H9 (cell line): ENCODE measurements at regions not wholly inside any gene's neighbourhood (a gene's known extent, or its start where the extent isn't known, plus 50 kb on each side); places are given as distances from the start of the nearest gene placed in this dataset.

ENCODE experiments used
- DNase-seq: peaks from one replicate; pipeline ENCODE4 v3.0.0-alpha.2; 2017
- H2AFZ ChIP-seq: one replicate; pipeline ENCODE4 v1.6.1; 2013; ENCODE audit warnings: mild to moderate bottlenecking, low read length, control low read depth, moderate library complexity
- H2AK5ac ChIP-seq: 2 replicates; pipeline ENCODE4 v1.6.1; 2013; ENCODE audit warnings: low read length, control low read depth, mixed read lengths; ENCODE audit not compliant: insufficient read length
- H2BK120ac ChIP-seq: one replicate; pipeline ENCODE4 v1.6.1; 2013; ENCODE audit warnings: low read depth, mild to moderate bottlenecking, low read length, control low read depth, inconsistent platforms; ENCODE audit not compliant: poor library complexity, severe bottlenecking
- H2BK12ac ChIP-seq: 2 replicates; pipeline ENCODE4 v1.6.1; 2013; ENCODE audit warnings: low read length, control low read depth, mixed read lengths, low read depth; ENCODE audit not compliant: insufficient read length
- H2BK15ac ChIP-seq: 2 replicates; pipeline ENCODE4 v1.6.1; 2013; ENCODE audit warnings: low read depth, low read length, control low read depth
- H2BK20ac ChIP-seq: one replicate; pipeline ENCODE4 v1.6.1; 2013; ENCODE audit warnings: low read depth, mild to moderate bottlenecking, low read length, control low read depth, inconsistent platforms; ENCODE audit not compliant: poor library complexity, severe bottlenecking
- H2BK5ac ChIP-seq: 2 replicates; pipeline ENCODE4 v1.6.1; 2013; ENCODE audit warnings: low read length, control low read depth, mixed read lengths; ENCODE audit not compliant: insufficient read length
- H3K14ac ChIP-seq: 2 replicates; pipeline ENCODE4 v1.6.1; 2013; ENCODE audit warnings: low read length, control low read depth; ENCODE audit not compliant: insufficient read depth
- H3K18ac ChIP-seq: 2 replicates; pipeline ENCODE4 v1.6.1; 2013; ENCODE audit warnings: low read depth, mild to moderate bottlenecking, mixed read lengths, low read length, control low read depth; ENCODE audit not compliant: insufficient read length
- H3K23ac ChIP-seq: 2 replicates; pipeline ENCODE4 v1.6.1; 2013; ENCODE audit warnings: low read length, control low read depth, mixed read lengths, low read depth; ENCODE audit not compliant: insufficient read length
- H3K23me2 ChIP-seq: 2 replicates; pipeline ENCODE4 v1.6.1; 2013; ENCODE audit warnings: low read depth, mild to moderate bottlenecking, mixed read lengths, low read length, control low read depth; ENCODE audit not compliant: insufficient read length, poor library complexity, severe bottlenecking
- H3K27ac ChIP-seq: 2 replicates; pipeline ENCODE4 v1.5.1; 2013; ENCODE audit warnings: low read length, control low read depth, mixed read lengths, low read depth; ENCODE audit not compliant: insufficient read length
- H3K27me3 ChIP-seq: 2 replicates; pipeline ENCODE4 v1.6.1; 2013; ENCODE audit warnings: low read length, control low read depth, inconsistent platforms; ENCODE audit not compliant: insufficient read depth
- H3K4ac ChIP-seq: 2 replicates; pipeline ENCODE4 v1.6.1; 2013; ENCODE audit warnings: low read depth, mild to moderate bottlenecking, control low read depth, inconsistent platforms, low read length, moderate library complexity
- H3K4me1 ChIP-seq: 2 replicates; pipeline ENCODE4 v1.6.1; 2013; ENCODE audit warnings: low read length, control low read depth, inconsistent platforms; ENCODE audit not compliant: insufficient read depth
- H3K4me2 ChIP-seq: 2 replicates; pipeline ENCODE4 v1.6.1; 2013; ENCODE audit warnings: low read length, control low read depth, mixed read lengths; ENCODE audit not compliant: insufficient read length, insufficient read depth
- H3K56ac ChIP-seq: 2 replicates; pipeline ENCODE4 v1.6.1; 2013; ENCODE audit warnings: low read depth, mild to moderate bottlenecking, mixed read lengths, low read length, control low read depth; ENCODE audit not compliant: insufficient read length
- H3K79me1 ChIP-seq: 2 replicates; pipeline ENCODE4 v1.6.1; 2013; ENCODE audit warnings: low read depth, mild to moderate bottlenecking, moderate library complexity, low read length, control low read depth, inconsistent platforms; ENCODE audit not compliant: insufficient read depth, poor library complexity, severe bottlenecking
- H3K79me2 ChIP-seq: 2 replicates; pipeline ENCODE4 v1.6.1; 2013; ENCODE audit warnings: low read length, control low read depth, inconsistent platforms; ENCODE audit not compliant: insufficient read depth
- H3K9ac ChIP-seq: 2 replicates; pipeline ENCODE4 v1.6.1; 2013; ENCODE audit warnings: low read length, control low read depth, mixed read lengths; ENCODE audit not compliant: insufficient read length; ENCODE audit errors: extremely low read depth
- H3K9me3 ChIP-seq: one replicate; pipeline ENCODE4 v1.6.1; 2013; ENCODE audit warnings: low read depth, low read length, inconsistent platforms; ENCODE audit not compliant: control insufficient read depth
- H3T11ph ChIP-seq: one replicate; pipeline ENCODE4 v1.6.1; 2013; ENCODE audit warnings: mild to moderate bottlenecking, low read length, control low read depth, inconsistent platforms
- H4K20me1 ChIP-seq: one replicate; pipeline ENCODE4 v1.6.1; 2013; ENCODE audit not compliant: control insufficient read depth, insufficient read length, insufficient read depth
- H4K5ac ChIP-seq: 2 replicates; pipeline ENCODE4 v1.6.1; 2013; ENCODE audit warnings: low read depth, mild to moderate bottlenecking, mixed read lengths, low read length, control low read depth; ENCODE audit not compliant: insufficient read length
- H4K8ac ChIP-seq: replicated peaks from 2 replicates; pipeline ENCODE4 v1.6.1; 2013; ENCODE audit warnings: low read length, control low read depth, mixed read lengths, low read depth; ENCODE audit not compliant: insufficient read length
- H4K91ac ChIP-seq: 2 replicates; pipeline ENCODE4 v1.6.1; 2013; ENCODE audit warnings: low read depth, mild to moderate bottlenecking, moderate library complexity, mixed read lengths, low read length, control low read depth; ENCODE audit not compliant: insufficient read length
- H3K27ac Mint-ChIP-seq, 3 experiments: 2 replicates in 2 of 3; 3 replicates in 1 of 3; pipeline ENCODE4 v1.8.0; 2020 to 2021; ENCODE audit warnings: mixed read lengths in 3 of 3, mild to moderate bottlenecking in 1 of 3, moderate library complexity in 1 of 3
- H3K27me3 Mint-ChIP-seq: 2 replicates; pipeline ENCODE4 v1.8.0; 2021; ENCODE audit warnings: low read depth, mild to moderate bottlenecking, moderate library complexity, mixed read lengths
- H3K36me3 Mint-ChIP-seq, 3 experiments: 2 replicates in 2 of 3; 3 replicates in 1 of 3; pipeline ENCODE4 v1.8.0; 2020 to 2021; ENCODE audit warnings: low read depth in 3 of 3, mixed read lengths in 3 of 3; ENCODE audit not compliant: insufficient read depth in 1 of 3
- H3K4me1 Mint-ChIP-seq, 2 experiments: 2 replicates each; pipeline ENCODE4 v1.8.0; 2020; ENCODE audit warnings: mixed read lengths in 2 of 2
- H3K4me3 Mint-ChIP-seq, 2 experiments: 2 replicates in 1 of 2; 3 replicates in 1 of 2; pipeline ENCODE4 v1.8.0; 2020 to 2021; ENCODE audit warnings: mild to moderate bottlenecking in 2 of 2, mixed read lengths in 2 of 2, moderate library complexity in 1 of 2
- H3K9me3 Mint-ChIP-seq, 2 experiments: 2 replicates in 1 of 2; 3 replicates in 1 of 2; pipeline ENCODE4 v1.8.0; 2020; ENCODE audit warnings: mild to moderate bottlenecking in 2 of 2, mixed read lengths in 2 of 2, moderate library complexity in 1 of 2
- CTCF ChIP-seq: fragments of 200-600 bp; sonication (generic); conservative IDR thresholded peaks from 3 replicates; pipeline ENCODE4 v1.8.0; 2021; ENCODE audit warnings: antibody characterized with exemption, mild to moderate bottlenecking
- WGBS: extraction: QIAGEN DNeasy Blood & Tissue Kit; methylation state at CpG from one replicate; pipeline ENCODE4 v1.1.7; 2013; ENCODE audit warnings: missing lambda C conversion rate, low lambda C conversion rate, mixed read lengths; ENCODE audit not compliant: insufficient read length; ENCODE audit errors: extremely low coverage; 5-methylcytosine and 5-hydroxymethylcytosine counted together

- H2BK5ac ChIP-seq: no peak overlapping the region
- H2AFZ ChIP-seq: no peak overlapping the region
- H3K27me3 ChIP-seq: no peaks in the 10 kb centered on the region
- H3K79me2 ChIP-seq: no peaks in the 10 kb centered on the region
- H3K23ac ChIP-seq: no peak overlapping the region
- no peak overlapping the region for H3K18ac ChIP-seq
- no peak overlapping the region for H2BK12ac ChIP-seq
- no peak overlapping the region for H2BK15ac ChIP-seq
- H3K27me3 Mint-ChIP-seq: no peaks in the 10 kb centered on the region
- H3K9me3 ChIP-seq: no peaks in the 10 kb centered on the region
- H3K23me2 ChIP-seq: no peaks in the 10 kb centered on the region
- H3K14ac ChIP-seq: no peak overlapping the region
- no peak overlapping the region for H2BK20ac ChIP-seq
- H3K4me3 Mint-ChIP-seq: no peak overlapping the region
- no peak overlapping the region for H3T11ph ChIP-seq
- no peak overlapping the region for H3K27ac Mint-ChIP-seq
- H4K91ac ChIP-seq: no peak overlapping the region
- H3K27ac ChIP-seq: no peak overlapping the region
- H3K36me3 Mint-ChIP-seq: peaks cover 2 to 23% (median 9%) of the 10 kb centered on the region in 3 experiments; a peak in 5 of 7 replicates
- H4K8ac ChIP-seq: no peak overlapping the region
- H4K5ac ChIP-seq: no peak overlapping the region
- no peak overlapping the region for H2BK120ac ChIP-seq
- H4K20me1 ChIP-seq: no peaks in the 10 kb centered on the region
- no peak overlapping the region for H3K4me2 ChIP-seq
- H3K9ac ChIP-seq: no peak overlapping the region
- no peak for DNase-seq
- H2AK5ac ChIP-seq: no peak overlapping the region
- no peak overlapping the region for H3K4ac ChIP-seq
- TF ChIP-seq CTCF: no peak
- no peaks in the 10 kb centered on the region for H3K4me1 ChIP-seq
- whole genome bisulfite sequencing: no CpG with 5 or more reads among the region's 5 CpGs
- peaks cover 12 to 17% of the 10 kb centered on the region in 2 experiments for H3K9me3 Mint-ChIP-seq
- no peak overlapping the region for H3K56ac ChIP-seq
- 0 out of 4 replicates have a peak, but pooled peaks cover 0 to 2% of the 10 kb centered on the region in 2 experiments for H3K4me1 Mint-ChIP-seq
- H3K79me1 ChIP-seq: no peaks in the 10 kb centered on the region
Measured at GRCh38 chr7:145605963-145606362, 510.6 kb upstream of the CNTNAP2 start.
